SU-DHL-6 (cell line): ENCODE measurements at regions not wholly inside any gene's neighbourhood (a gene's known extent, or its start where the extent isn't known, plus 50 kb on each side); places are given as distances from the start of the nearest gene placed in this dataset.

Source experiments
- CTCF ChIP-seq: fragments of 200-600 bp; sonication (generic); IDR thresholded peaks from one replicate; pipeline ENCODE4 v1.5.1; 2017; ENCODE audit warnings: antibody characterized with exemption, mild to moderate bottlenecking, low read length, moderate library complexity; ENCODE audit not compliant: insufficient read depth, poor library complexity, severe bottlenecking
- EZH2phosphoT487 ChIP-seq: fragments of 200-600 bp; sonication (generic), shearing (Covaris generic); conservative IDR thresholded peaks from 2 replicates; pipeline ENCODE4 v1.6.1; 2018; ENCODE audit warnings: mild to moderate bottlenecking, antibody characterized with exemption, low read length, moderate library complexity, mixed read lengths

GRCh38 chr3:139241783-139242182 is 102.0 kb upstream of the MRPS22 start:
- TF ChIP-seq CTCF = no peak
- TF ChIP-seq EZH2phosphoT487 = no peak
